Choroid plexus epithelial cell (primary cell): ENCODE measurements at regions not wholly inside any gene's neighbourhood (a gene's known extent, or its start where the extent isn't known, plus 50 kb on each side); places are given as distances from the start of the nearest gene placed in this dataset.

Experiments
- DNase-seq: peaks from one replicate; pipeline ENCODE4 v3.0.0-alpha.2; 2010; ENCODE audit warnings: low read depth
- H3K4me3 ChIP-seq: 2 replicates; pipeline ENCODE4 v1.5.1; 2011; ENCODE audit warnings: low read depth, mild to moderate bottlenecking, control low read depth, low read length, moderate library complexity
- CTCF ChIP-seq: conservative IDR thresholded peaks from 2 replicates; pipeline ENCODE4 v1.5.1; 2011; ENCODE audit warnings: low read depth, mild to moderate bottlenecking, control low read depth, inconsistent platforms, low read length, moderate library complexity

DNA sequence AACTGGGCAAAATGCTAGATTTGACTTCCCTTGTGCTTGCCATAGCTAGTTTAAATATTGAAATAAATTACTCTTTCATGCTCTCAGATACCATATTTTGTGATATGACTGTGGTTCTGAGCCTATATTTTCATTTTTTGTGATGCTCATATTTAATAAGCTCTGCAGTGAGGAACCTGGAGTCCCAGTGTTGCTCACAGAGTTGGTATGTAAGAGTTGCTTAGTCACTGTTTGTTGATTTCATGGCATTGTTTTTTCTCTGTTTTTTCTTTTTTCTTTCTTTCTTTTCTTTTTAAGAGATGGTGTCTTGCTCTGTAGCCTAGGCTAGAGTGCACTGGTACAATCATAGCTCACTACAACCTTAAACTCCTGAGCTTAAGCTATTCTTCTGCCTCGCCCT, 750.5 kb upstream of the TMEM132C start:
- TF ChIP-seq CTCF, result no peak
- peak; percentile 59 for DNase-seq
- no peak overlapping the region for H3K4me3 ChIP-seq

- TF ChIP-seq CTCF, result no peak
- DNase-seq, result no peak
- H3K4me3 ChIP-seq, result no peak overlapping the region
These were observed 747.2 kb upstream of the TMEM132C start for GRCh38 chr12:127519779-127520178.

GRCh38 chr12:127526925-127527324, 740.0 kb upstream of the TMEM132C start:
- no peak for DNase-seq
- peak; percentile 5 for TF ChIP-seq CTCF
- H3K4me3 ChIP-seq, result no peak overlapping the region

DNA sequence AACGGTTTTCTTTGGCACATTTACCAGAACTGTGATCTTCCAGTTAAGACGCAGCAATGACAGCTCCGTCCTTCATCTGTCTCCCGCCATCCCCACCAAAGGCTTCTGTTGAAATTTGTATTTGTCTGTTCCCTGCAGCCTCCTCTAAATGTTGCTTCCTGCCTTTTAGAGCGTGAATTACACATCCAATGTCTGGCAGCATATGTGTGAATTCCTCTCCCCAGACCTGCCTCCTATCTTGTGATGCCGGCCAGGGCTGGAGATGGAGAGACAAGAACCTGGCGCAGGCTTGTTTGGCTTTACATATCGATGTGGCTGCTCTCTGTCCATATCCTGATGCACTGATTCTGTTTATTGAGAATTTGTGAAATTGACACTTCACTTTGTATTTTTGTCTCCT, 738.4 kb upstream of the TMEM132C start:
- H3K4me3 ChIP-seq, result no peak overlapping the region
- TF ChIP-seq CTCF, result no peak
- no peak for DNase-seq

GRCh38 chr12:127531542-127531941, 735.4 kb upstream of the TMEM132C start:
- TF ChIP-seq CTCF, result no peak
- no peak overlapping the region for H3K4me3 ChIP-seq
- DNase-seq, result no peak

GRCh38 chr12:127533353-127533752, 733.6 kb upstream of the TMEM132C start:
- H3K4me3 ChIP-seq, result no peak overlapping the region
- no peak for DNase-seq
- no peak for TF ChIP-seq CTCF

- no peak overlapping the region for H3K4me3 ChIP-seq
- TF ChIP-seq CTCF, result no peak
- no peak for DNase-seq
These were observed 730.0 kb upstream of the TMEM132C start for GRCh38 chr12:127536833-127537428.
